Kidney epithelial cell (primary cell): ENCODE measurements at regions not wholly inside any gene's neighbourhood (a gene's known extent, or its start where the extent isn't known, plus 50 kb on each side); places are given as distances from the start of the nearest gene placed in this dataset.

Experiments used
- DNase-seq: peaks from one replicate; pipeline ENCODE4 v3.0.0-alpha.2; 2010; ENCODE audit warnings: low read depth
- H3K27me3 ChIP-seq: 2 replicates; pipeline ENCODE4 v1.6.0; 2011; ENCODE audit warnings: low read length; ENCODE audit not compliant: control insufficient read depth, insufficient read depth
- H3K36me3 ChIP-seq: 2 replicates; pipeline ENCODE4 v1.5.1; 2011; ENCODE audit warnings: low read length; ENCODE audit not compliant: control insufficient read depth, insufficient read depth
- H3K4me3 ChIP-seq: 2 replicates; pipeline ENCODE4 v1.5.1; 2011; ENCODE audit warnings: low read depth, mild to moderate bottlenecking, control low read depth, low read length
- TF ChIP-seq, protein P1 (sequence below): IDR thresholded peaks from 2 replicates; pipeline ENCODE4 v1.5.1; 2011; ENCODE audit warnings: mild to moderate bottlenecking, moderate library complexity, low read length, control low read depth, inconsistent platforms; ENCODE audit not compliant: insufficient read depth, poor library complexity, severe bottlenecking

DNA sequence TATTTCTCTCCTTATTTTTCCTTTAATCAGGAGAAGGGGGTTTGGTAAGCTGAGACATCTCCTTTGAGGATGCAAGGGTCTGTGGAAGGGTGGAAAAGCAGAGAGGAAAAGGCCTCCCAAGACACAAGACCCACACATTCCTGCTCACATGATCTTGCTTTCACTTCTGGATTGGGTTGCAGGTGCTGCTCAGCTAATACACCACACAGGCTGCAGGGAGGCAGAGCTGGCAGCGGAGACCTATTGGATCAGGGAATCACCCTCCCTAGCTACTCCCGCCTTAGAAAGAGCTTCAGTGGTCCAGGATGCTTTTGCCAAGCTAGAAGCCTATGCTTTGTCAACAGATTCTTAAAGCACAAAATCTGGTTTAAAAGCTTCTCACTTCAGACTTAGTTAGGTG lies 87.6 kb upstream of the IL33 start:
- Histone ChIP-seq H3K27me3 (no peaks in the 10 kb centered on the region), H3K36me3 (no peaks in the 10 kb centered on the region), H3K4me3 (no peak overlapping the region)
- DNase-seq: no peak
- TF ChIP-seq, protein P1, sequence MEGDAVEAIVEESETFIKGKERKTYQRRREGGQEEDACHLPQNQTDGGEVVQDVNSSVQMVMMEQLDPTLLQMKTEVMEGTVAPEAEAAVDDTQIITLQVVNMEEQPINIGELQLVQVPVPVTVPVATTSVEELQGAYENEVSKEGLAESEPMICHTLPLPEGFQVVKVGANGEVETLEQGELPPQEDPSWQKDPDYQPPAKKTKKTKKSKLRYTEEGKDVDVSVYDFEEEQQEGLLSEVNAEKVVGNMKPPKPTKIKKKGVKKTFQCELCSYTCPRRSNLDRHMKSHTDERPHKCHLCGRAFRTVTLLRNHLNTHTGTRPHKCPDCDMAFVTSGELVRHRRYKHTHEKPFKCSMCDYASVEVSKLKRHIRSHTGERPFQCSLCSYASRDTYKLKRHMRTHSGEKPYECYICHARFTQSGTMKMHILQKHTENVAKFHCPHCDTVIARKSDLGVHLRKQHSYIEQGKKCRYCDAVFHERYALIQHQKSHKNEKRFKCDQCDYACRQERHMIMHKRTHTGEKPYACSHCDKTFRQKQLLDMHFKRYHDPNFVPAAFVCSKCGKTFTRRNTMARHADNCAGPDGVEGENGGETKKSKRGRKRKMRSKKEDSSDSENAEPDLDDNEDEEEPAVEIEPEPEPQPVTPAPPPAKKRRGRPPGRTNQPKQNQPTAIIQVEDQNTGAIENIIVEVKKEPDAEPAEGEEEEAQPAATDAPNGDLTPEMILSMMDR: no peak

DNA sequence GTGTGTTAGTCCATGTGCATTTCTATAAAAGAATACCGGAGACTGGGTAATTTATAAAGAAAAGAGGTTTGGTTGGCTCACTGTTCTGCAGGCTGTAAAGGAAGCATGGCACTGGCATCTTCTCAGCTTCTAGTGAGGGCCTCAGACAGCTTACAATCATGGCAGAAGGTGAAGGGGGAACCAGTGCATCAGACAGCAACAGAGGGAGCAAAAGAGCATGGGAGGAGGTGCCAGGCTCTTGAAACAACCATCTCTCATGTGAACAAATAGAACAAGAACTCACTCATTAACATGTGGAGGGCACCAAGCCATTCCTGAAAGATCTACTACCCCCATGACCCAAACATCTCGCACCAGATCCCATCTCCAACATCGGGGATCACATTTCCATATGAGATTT lies 89.2 kb upstream of the IL33 start:
- Histone ChIP-seq H3K36me3 (no peaks in the 10 kb centered on the region), H3K4me3 (no peak overlapping the region), H3K27me3 (no peaks in the 10 kb centered on the region)
- TF ChIP-seq, protein P1: no peak
- DNase-seq: no peak

DNA sequence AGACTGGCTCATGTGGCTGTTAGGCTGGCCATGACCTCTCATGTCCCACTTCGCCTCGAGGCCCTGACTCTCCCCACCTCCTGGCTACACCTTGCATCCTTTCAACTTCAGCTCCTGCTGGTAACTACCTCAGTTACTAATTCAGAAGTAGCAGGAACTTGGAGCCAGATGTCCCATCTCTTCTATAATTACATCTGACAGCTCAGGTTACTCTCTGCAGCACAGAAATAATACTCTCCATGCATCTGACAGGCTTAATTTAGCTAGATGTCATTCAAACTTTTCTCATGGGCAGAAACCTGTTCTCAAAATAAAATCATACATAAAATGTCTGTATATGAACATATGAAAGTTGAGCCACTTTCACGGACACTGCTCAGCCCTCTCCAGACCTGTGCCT lies 92.2 kb upstream of the IL33 start:
- Histone ChIP-seq H3K27me3 (no peaks in the 10 kb centered on the region), H3K36me3 (no peaks in the 10 kb centered on the region), H3K4me3 (no peak overlapping the region)
- no peak for DNase-seq
- TF ChIP-seq, protein P1: no peak

DNA sequence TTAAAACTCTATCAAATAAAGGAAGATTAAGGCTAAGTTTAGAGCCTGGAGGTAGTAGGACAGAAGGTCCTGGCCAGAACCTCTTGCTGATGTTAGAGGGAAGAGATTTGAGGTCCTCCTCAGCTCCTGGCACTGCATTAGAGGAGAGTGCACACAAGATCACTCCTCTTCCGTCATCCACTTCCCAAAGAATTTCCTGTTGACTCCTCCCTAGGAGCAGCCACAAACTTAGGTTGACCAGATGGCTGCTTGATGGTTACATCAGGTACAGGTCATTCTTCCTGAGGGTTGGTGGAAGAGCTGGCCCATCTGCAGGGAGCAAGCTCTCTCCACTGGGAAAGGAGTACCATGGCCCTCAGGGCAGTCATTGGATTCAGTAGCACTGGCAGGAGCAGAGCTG lies 93.9 kb upstream of the IL33 start:
- H3K27me3 ChIP-seq: no peaks in the 10 kb centered on the region
- no peaks in the 10 kb centered on the region for H3K36me3 ChIP-seq
- no peak for DNase-seq
- no peak overlapping the region for H3K4me3 ChIP-seq
- TF ChIP-seq, protein P1: no peak

DNA sequence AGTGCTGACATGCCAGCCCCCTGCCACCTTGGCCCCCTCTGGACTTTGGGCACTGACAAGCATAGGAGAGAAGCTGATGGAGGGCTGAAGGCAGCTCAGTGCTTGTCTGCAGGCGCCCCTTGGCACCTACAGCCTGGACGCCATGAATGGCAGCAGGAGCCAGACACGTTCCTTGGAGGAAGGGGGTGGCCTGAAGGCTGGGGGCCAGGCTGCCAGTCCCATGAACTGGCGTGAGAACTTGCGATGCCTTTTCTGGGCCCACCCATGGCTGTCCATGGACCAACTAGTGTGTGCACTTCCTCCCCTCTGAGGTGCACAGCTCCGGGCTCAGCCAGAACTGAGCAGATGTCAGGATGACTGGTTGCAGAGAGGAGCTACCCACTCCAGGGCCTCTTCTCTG lies 99.0 kb upstream of the RANBP6 start:
- Histone ChIP-seq H3K27me3 (no peaks in the 10 kb centered on the region), H3K4me3 (no peak overlapping the region), H3K36me3 (no peaks in the 10 kb centered on the region)
- TF ChIP-seq, protein P1: no peak
- no peak for DNase-seq

DNA sequence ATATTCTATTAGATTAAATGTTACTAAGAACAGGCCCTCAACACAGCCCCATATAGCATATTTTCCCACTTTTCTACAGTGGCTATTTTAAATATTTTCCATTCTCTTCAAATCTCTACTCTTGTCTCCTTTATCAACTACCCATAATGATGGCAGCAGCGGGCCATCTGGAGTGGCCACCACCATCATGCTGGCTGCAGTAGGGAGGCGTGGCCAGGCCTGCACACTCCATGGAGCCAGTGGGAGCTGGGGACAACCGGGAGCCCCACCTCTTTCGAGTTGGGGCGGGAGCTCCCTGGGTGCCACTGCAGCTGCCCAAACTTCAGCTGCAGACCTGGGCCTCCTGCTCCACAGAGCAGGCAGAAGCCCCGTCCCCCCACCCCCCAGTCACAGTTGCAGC lies 98.4 kb upstream of the RANBP6 start:
- H3K27me3 ChIP-seq: no peaks in the 10 kb centered on the region
- TF ChIP-seq, protein P1: no peak
- no peaks in the 10 kb centered on the region for H3K36me3 ChIP-seq
- no peak for DNase-seq
- H3K4me3 ChIP-seq: no peak overlapping the region
